CD14-positive monocyte (primary cell): ENCODE measurements at regions not wholly inside any gene's neighbourhood (a gene's known extent, or its start where the extent isn't known, plus 50 kb on each side); places are given as distances from the start of the nearest gene placed in this dataset.

Experiments used
- DNase-seq, 3 donors: peaks; one replicate each; pipeline ENCODE4 v3.0.0-alpha.2; 2011 to 2022
- H2AFZ ChIP-seq: 2 replicates; pipeline ENCODE4 v1.6.0; 2012; ENCODE audit warnings: mild to moderate bottlenecking, low read depth, low read length, inconsistent platforms; ENCODE audit not compliant: insufficient read depth, poor library complexity, severe bottlenecking
- H3K27ac ChIP-seq, 2 donors: 1 replicate in 1 of 2; 2 replicates in 1 of 2; pipeline ENCODE4 v1.5.1; 2012 to 2013; ENCODE audit warnings: low read length in 2 of 2, control low read depth in 1 of 2, inconsistent platforms in 1 of 2, low read depth in 1 of 2, mild to moderate bottlenecking in 1 of 2
- H3K27me3 ChIP-seq, 2 donors: one replicate each; pipeline versions ENCODE4 v1.6.0 to v1.6.1; 2011 to 2013; ENCODE audit warnings: low read length in 2 of 2; ENCODE audit not compliant: control insufficient read depth in 2 of 2, insufficient read depth in 2 of 2
- H3K36me3 ChIP-seq, 2 donors: replicated peaks in 1 of 2; 1 replicate in 1 of 2; 2 replicates in 1 of 2; pipeline versions ENCODE4 v1.5.1 to v1.6.1; 2012 to 2013; ENCODE audit warnings: low read length in 2 of 2, control low read depth in 1 of 2, inconsistent platforms in 1 of 2, mild to moderate bottlenecking in 1 of 2; ENCODE audit not compliant: insufficient read depth in 2 of 2, control insufficient read depth in 1 of 2
- H3K4me1 ChIP-seq, 2 donors: 1 replicate in 1 of 2; 2 replicates in 1 of 2; pipeline versions ENCODE4 v1.5.1 to v1.6.1; 2012 to 2013; ENCODE audit warnings: low read length in 2 of 2, control low read depth in 1 of 2, inconsistent platforms in 1 of 2, mild to moderate bottlenecking in 1 of 2, moderate library complexity in 1 of 2; ENCODE audit not compliant: insufficient read depth in 2 of 2, control insufficient read depth in 1 of 2
- H3K4me2 ChIP-seq: replicated peaks from 2 replicates; pipeline ENCODE3; 2012; ENCODE audit warnings: low read length, moderate library complexity, mild to moderate bottlenecking; ENCODE audit not compliant: poor library complexity, severe bottlenecking; ENCODE audit errors: extremely low read depth
- H3K4me3 ChIP-seq, 3 experiments: fragments of 200-600 bp in 1 of 3; sonication (generic) in 1 of 3; replicated peaks in 1 of 3; 1 replicate in 2 of 3; 2 replicates in 1 of 3; pipeline ENCODE4 v1.5.1; 2011 to 2013; ENCODE audit warnings: low read length in 3 of 3, mild to moderate bottlenecking in 3 of 3, control low read depth in 2 of 3, low read depth in 2 of 3, inconsistent platforms in 1 of 3, moderate library complexity in 1 of 3
- H3K79me2 ChIP-seq: 2 replicates; pipeline ENCODE4 v1.6.0; 2012; ENCODE audit warnings: mild to moderate bottlenecking, control low read depth, inconsistent platforms, low read length, moderate library complexity; ENCODE audit not compliant: insufficient read depth
- H3K9ac ChIP-seq: 2 replicates; pipeline ENCODE4 v1.6.0; 2017; ENCODE audit warnings: low read length, mild to moderate bottlenecking; ENCODE audit not compliant: insufficient read depth, poor library complexity, severe bottlenecking
- H3K9me3 ChIP-seq, 2 donors: replicated peaks in 1 of 2; 1 replicate in 1 of 2; 2 replicates in 1 of 2; pipeline versions ENCODE4 v1.5.1 to v1.6.1; 2012 to 2013; ENCODE audit warnings: low read length in 2 of 2, control low read depth in 1 of 2; ENCODE audit not compliant: control insufficient read depth in 1 of 2, insufficient read depth in 1 of 2
- H4K20me1 ChIP-seq: 2 replicates; pipeline ENCODE4 v1.6.0; 2012; ENCODE audit warnings: mild to moderate bottlenecking, low read length, control low read depth, moderate library complexity; ENCODE audit not compliant: insufficient read depth
- H3K27ac Mint-ChIP-seq, 7 donors: one replicate each; pipeline ENCODE4 v1.8.0; 2020; ENCODE audit warnings: mild to moderate bottlenecking in 7 of 7, mixed read lengths in 7 of 7, moderate library complexity in 6 of 7, inconsistent platforms in 2 of 7
- H3K27me3 Mint-ChIP-seq, 3 donors: one replicate each; pipeline ENCODE4 v1.8.0; 2021 to 2022; ENCODE audit warnings: low read depth in 3 of 3, mild to moderate bottlenecking in 3 of 3, mixed read lengths in 3 of 3, moderate library complexity in 3 of 3, inconsistent platforms in 1 of 3
- H3K36me3 Mint-ChIP-seq, 2 donors: one replicate each; pipeline ENCODE4 v1.8.0; 2020; ENCODE audit warnings: mixed read lengths in 2 of 2, inconsistent platforms in 1 of 2, mild to moderate bottlenecking in 1 of 2
- H3K4me1 Mint-ChIP-seq: one replicate; pipeline ENCODE4 v1.8.0; 2020; ENCODE audit warnings: mild to moderate bottlenecking, mixed read lengths
- H3K4me3 Mint-ChIP-seq, 2 donors: one replicate each; pipeline ENCODE4 v1.8.0; 2020; ENCODE audit warnings: mild to moderate bottlenecking in 2 of 2, mixed read lengths in 2 of 2, moderate library complexity in 1 of 2
- H3K9me3 Mint-ChIP-seq, 7 donors: one replicate each; pipeline ENCODE4 v1.8.0; 2020 to 2022; ENCODE audit warnings: mixed read lengths in 7 of 7, mild to moderate bottlenecking in 6 of 7, moderate library complexity in 6 of 7, inconsistent platforms in 2 of 7
- WGBS: methylation state at CpG from one replicate; pipeline ENCODE4 v1.1.5; 2013; ENCODE audit warnings: missing lambda C conversion rate; ENCODE audit not compliant: insufficient coverage; 5-methylcytosine and 5-hydroxymethylcytosine counted together
- intact Hi-C, 2 donors: fragments of 100-400 bp; cut with micrococcal nuclease; formaldehyde crosslinking; loops; one replicate each; pipeline versions ENCODE4 v1.15.0 to v1.15.1; 2023
- TF ChIP-seq, protein P1 (sequence below): fragments of 200-600 bp; IDR thresholded peaks from one replicate; pipeline ENCODE4 v1.8.0; 2022; ENCODE audit warnings: antibody characterized with exemption, mild to moderate bottlenecking

- no peaks in the 10 kb centered on the region for H3K4me1 ChIP-seq
- TF ChIP-seq, protein P1, sequence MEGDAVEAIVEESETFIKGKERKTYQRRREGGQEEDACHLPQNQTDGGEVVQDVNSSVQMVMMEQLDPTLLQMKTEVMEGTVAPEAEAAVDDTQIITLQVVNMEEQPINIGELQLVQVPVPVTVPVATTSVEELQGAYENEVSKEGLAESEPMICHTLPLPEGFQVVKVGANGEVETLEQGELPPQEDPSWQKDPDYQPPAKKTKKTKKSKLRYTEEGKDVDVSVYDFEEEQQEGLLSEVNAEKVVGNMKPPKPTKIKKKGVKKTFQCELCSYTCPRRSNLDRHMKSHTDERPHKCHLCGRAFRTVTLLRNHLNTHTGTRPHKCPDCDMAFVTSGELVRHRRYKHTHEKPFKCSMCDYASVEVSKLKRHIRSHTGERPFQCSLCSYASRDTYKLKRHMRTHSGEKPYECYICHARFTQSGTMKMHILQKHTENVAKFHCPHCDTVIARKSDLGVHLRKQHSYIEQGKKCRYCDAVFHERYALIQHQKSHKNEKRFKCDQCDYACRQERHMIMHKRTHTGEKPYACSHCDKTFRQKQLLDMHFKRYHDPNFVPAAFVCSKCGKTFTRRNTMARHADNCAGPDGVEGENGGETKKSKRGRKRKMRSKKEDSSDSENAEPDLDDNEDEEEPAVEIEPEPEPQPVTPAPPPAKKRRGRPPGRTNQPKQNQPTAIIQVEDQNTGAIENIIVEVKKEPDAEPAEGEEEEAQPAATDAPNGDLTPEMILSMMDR = no peak
- Mint-ChIP-seq H3K27ac (no peak overlapping the region), H3K9me3 (peaks cover 0 to 7% (median 3%) of the 10 kb centered on the region in 7 donors), H3K36me3 (no peaks in the 10 kb centered on the region), H3K4me1 (no peaks in the 10 kb centered on the region), H3K27me3 (no peaks in the 10 kb centered on the region), H3K4me3 (no peak overlapping the region)
- H2AFZ ChIP-seq = no peak overlapping the region
- no peaks in the 10 kb centered on the region for H3K9me3 ChIP-seq
- no peak for DNase-seq
- no peaks in the 10 kb centered on the region for H3K36me3 ChIP-seq
- H3K27me3 ChIP-seq = no peaks in the 10 kb centered on the region
- no peaks in the 10 kb centered on the region for H3K79me2 ChIP-seq
- no CpG with 5 or more reads among the region's 1 CpG for WGBS
- H3K27ac ChIP-seq = no peak overlapping the region
- H3K4me2 ChIP-seq = no peak overlapping the region
- H3K9ac ChIP-seq = no peak overlapping the region
- intact Hi-C loops = no loop called here
- H4K20me1 ChIP-seq = no peaks in the 10 kb centered on the region
- no peak overlapping the region for H3K4me3 ChIP-seq
These were observed 1223.2 kb upstream of the ACVR2A start for GRCh38 chr2:146621656-146622055.

DNA sequence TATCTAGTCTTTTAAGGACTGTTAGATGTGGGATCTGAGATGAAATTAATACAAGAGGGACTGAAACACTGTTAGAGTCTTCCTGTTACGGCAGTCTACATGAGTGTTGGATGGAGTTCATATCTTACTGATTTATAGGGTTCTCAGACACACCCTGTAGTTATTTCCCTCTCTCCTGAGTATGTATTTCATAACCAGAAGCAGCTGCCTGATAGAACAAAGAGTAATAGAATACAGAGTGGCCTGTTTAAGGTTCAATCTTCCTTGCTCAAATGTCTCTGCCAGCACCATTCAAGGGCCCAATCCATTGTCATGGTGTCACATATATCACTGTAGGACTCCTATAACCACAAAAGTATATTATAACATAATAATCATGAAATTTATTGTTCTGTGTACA lies 1229.1 kb upstream of the ACVR2A start:
- DNase-seq = no peak
- no peak overlapping the region for H2AFZ ChIP-seq
- H3K36me3 Mint-ChIP-seq = no peaks in the 10 kb centered on the region
- intact Hi-C loops = no loop called here
- TF ChIP-seq, protein P1 = no peak
- H3K4me2 ChIP-seq = no peak overlapping the region
- no peaks in the 10 kb centered on the region for H3K36me3 ChIP-seq
- WGBS = no CpG with 5 or more reads among the region's 1 CpG
- no peaks in the 10 kb centered on the region for H3K4me1 Mint-ChIP-seq
- no peaks in the 10 kb centered on the region for H3K4me1 ChIP-seq
- no peaks in the 10 kb centered on the region for H3K27me3 Mint-ChIP-seq
- H3K9me3 ChIP-seq = peaks cover 0 to 8% of the 10 kb centered on the region in 2 donors
- no peaks in the 10 kb centered on the region for H3K27me3 ChIP-seq
- no peak overlapping the region for H3K27ac ChIP-seq
- no peaks in the 10 kb centered on the region for H4K20me1 ChIP-seq
- peaks cover 2 to 15% (median 6%) of the 10 kb centered on the region in 7 donors for H3K9me3 Mint-ChIP-seq
- no peak overlapping the region for H3K4me3 Mint-ChIP-seq
- no peak overlapping the region for H3K27ac Mint-ChIP-seq
- H3K79me2 ChIP-seq = no peaks in the 10 kb centered on the region
- H3K9ac ChIP-seq = no peak overlapping the region
- no peak overlapping the region for H3K4me3 ChIP-seq
